ENCODE measurements at regions not wholly inside any gene's neighbourhood (a gene's known extent, or its start where the extent isn't known, plus 50 kb on each side); places are given as distances from the start of the nearest gene placed in this dataset.

GRCh38 chr5:67910546-67910945 is 305.0 kb upstream of the PIK3R1 start:
- no peak for DNase-seq (ENCODE audit: low spot score)
- TF ChIP-seq HNF4G (IDR thresholded peaks at IDR 0.05) (no peak), NR2F2 (IDR thresholded peaks at IDR 0.05) (no peak), RAD21 (IDR thresholded peaks at IDR 0.05) (no peak)
- TF ChIP-seq, protein P1, sequence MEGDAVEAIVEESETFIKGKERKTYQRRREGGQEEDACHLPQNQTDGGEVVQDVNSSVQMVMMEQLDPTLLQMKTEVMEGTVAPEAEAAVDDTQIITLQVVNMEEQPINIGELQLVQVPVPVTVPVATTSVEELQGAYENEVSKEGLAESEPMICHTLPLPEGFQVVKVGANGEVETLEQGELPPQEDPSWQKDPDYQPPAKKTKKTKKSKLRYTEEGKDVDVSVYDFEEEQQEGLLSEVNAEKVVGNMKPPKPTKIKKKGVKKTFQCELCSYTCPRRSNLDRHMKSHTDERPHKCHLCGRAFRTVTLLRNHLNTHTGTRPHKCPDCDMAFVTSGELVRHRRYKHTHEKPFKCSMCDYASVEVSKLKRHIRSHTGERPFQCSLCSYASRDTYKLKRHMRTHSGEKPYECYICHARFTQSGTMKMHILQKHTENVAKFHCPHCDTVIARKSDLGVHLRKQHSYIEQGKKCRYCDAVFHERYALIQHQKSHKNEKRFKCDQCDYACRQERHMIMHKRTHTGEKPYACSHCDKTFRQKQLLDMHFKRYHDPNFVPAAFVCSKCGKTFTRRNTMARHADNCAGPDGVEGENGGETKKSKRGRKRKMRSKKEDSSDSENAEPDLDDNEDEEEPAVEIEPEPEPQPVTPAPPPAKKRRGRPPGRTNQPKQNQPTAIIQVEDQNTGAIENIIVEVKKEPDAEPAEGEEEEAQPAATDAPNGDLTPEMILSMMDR (IDR thresholded peaks at IDR 0.05; ENCODE audit: low read depth, low read length, missing input control), result no peak
- TF ChIP-seq, protein P2, sequence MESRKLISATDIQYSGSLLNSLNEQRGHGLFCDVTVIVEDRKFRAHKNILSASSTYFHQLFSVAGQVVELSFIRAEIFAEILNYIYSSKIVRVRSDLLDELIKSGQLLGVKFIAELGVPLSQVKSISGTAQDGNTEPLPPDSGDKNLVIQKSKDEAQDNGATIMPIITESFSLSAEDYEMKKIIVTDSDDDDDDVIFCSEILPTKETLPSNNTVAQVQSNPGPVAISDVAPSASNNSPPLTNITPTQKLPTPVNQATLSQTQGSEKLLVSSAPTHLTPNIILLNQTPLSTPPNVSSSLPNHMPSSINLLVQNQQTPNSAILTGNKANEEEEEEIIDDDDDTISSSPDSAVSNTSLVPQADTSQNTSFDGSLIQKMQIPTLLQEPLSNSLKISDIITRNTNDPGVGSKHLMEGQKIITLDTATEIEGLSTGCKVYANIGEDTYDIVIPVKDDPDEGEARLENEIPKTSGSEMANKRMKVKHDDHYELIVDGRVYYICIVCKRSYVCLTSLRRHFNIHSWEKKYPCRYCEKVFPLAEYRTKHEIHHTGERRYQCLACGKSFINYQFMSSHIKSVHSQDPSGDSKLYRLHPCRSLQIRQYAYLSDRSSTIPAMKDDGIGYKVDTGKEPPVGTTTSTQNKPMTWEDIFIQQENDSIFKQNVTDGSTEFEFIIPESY (IDR thresholded peaks at IDR 0.05), result no peak
- Histone ChIP-seq H3K36me3 (ENCODE audit: control insufficient read depth in 4 of 4, insufficient read depth in 3 of 4, low read depth in 1 of 4, low read length in 3 of 4) (no peaks in the 10 kb centered on the region), H3K9me3 (ENCODE audit: control insufficient read depth in 4 of 4, low read length in 3 of 4) (no peaks in the 10 kb centered on the region), H3K27me3 (ENCODE audit: control insufficient read depth in 4 of 4, insufficient read depth in 4 of 4, low read length in 3 of 4) (no peaks in the 10 kb centered on the region), H3K9ac (ENCODE audit: low read depth in 1 of 2, low read length in 2 of 2) (no peak overlapping the region), H3K4me1 (ENCODE audit: control insufficient read depth in 4 of 4, insufficient read depth in 4 of 4, low read length in 3 of 4) (no peaks in the 10 kb centered on the region), H3K27ac (ENCODE audit: low read depth in 1 of 2, low read length in 2 of 2) (no peak overlapping the region), H3K4me3 (ENCODE audit: low read depth in 1 of 3, low read length in 3 of 3) (no peak overlapping the region)
- 89% methylated on average over 4 of the region's 4 CpGs for WGBS

GRCh38 chr5:67908126-67908765 is 307.3 kb upstream of the PIK3R1 start:
- H3K27ac ChIP-seq (ENCODE audit: low read depth in 1 of 2, low read length in 2 of 2), result no peak overlapping the region
- no peaks in the 10 kb centered on the region for H3K9me3 ChIP-seq (ENCODE audit: control insufficient read depth in 4 of 4, low read length in 3 of 4)
- H3K4me1 ChIP-seq (ENCODE audit: control insufficient read depth in 4 of 4, insufficient read depth in 4 of 4, low read length in 3 of 4), result no peaks in the 10 kb centered on the region
- TF ChIP-seq RAD21 (IDR thresholded peaks at IDR 0.05) (no peak), MAX (IDR thresholded peaks at IDR 0.05) (no peak), JUND (IDR thresholded peaks at IDR 0.05) (no peak), GABPA (IDR thresholded peaks at IDR 0.05 in 1 of 2, conservative IDR thresholded peaks at IDR 0.05 in 1 of 2) (no peak), NR2F2 (IDR thresholded peaks at IDR 0.05) (no peak)
- TF ChIP-seq, protein P3, sequence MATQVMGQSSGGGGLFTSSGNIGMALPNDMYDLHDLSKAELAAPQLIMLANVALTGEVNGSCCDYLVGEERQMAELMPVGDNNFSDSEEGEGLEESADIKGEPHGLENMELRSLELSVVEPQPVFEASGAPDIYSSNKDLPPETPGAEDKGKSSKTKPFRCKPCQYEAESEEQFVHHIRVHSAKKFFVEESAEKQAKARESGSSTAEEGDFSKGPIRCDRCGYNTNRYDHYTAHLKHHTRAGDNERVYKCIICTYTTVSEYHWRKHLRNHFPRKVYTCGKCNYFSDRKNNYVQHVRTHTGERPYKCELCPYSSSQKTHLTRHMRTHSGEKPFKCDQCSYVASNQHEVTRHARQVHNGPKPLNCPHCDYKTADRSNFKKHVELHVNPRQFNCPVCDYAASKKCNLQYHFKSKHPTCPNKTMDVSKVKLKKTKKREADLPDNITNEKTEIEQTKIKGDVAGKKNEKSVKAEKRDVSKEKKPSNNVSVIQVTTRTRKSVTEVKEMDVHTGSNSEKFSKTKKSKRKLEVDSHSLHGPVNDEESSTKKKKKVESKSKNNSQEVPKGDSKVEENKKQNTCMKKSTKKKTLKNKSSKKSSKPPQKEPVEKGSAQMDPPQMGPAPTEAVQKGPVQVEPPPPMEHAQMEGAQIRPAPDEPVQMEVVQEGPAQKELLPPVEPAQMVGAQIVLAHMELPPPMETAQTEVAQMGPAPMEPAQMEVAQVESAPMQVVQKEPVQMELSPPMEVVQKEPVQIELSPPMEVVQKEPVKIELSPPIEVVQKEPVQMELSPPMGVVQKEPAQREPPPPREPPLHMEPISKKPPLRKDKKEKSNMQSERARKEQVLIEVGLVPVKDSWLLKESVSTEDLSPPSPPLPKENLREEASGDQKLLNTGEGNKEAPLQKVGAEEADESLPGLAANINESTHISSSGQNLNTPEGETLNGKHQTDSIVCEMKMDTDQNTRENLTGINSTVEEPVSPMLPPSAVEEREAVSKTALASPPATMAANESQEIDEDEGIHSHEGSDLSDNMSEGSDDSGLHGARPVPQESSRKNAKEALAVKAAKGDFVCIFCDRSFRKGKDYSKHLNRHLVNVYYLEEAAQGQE (IDR thresholded peaks at IDR 0.05), result no peak
- TF ChIP-seq, protein P2 (IDR thresholded peaks at IDR 0.05), result no peak
- DNase-seq (ENCODE audit: low spot score), result no peak
- no peak overlapping the region for H3K4me3 ChIP-seq (ENCODE audit: low read depth in 1 of 3, low read length in 3 of 3)
- 80% methylated on average over 6 of the region's 6 CpGs for WGBS
- no peaks in the 10 kb centered on the region for H3K27me3 ChIP-seq (ENCODE audit: control insufficient read depth in 4 of 4, insufficient read depth in 4 of 4, low read length in 3 of 4)
- H3K9ac ChIP-seq (ENCODE audit: low read depth in 1 of 2, low read length in 2 of 2), result no peak overlapping the region
- H3K36me3 ChIP-seq (ENCODE audit: control insufficient read depth in 4 of 4, insufficient read depth in 3 of 4, low read depth in 1 of 4, low read length in 3 of 4), result no peaks in the 10 kb centered on the region

Measured in liver (tissue), 8 donors.